Activated naive CD8-positive, alpha-beta T cell treated with anti-CD3 and anti-CD28 coated beads, Interleukin-2, amount 10 ng/mL, durations not matched to agents 7 days and 5 days (primary cell): ENCODE measurements at regions not wholly inside any gene's neighbourhood (a gene's known extent, or its start where the extent isn't known, plus 50 kb on each side); places are given as distances from the start of the nearest gene placed in this dataset.

ENCODE experiments used
- ATAC-seq: fragments of 150-1000 bp; cut with Tn5 transposase; one replicate; pipeline ENCODE4 v1.10.0; 2021; ENCODE audit warnings: low read depth, moderate library complexity
- POLR2A ChIA-PET: fragments of 350-600 bp; sonication (Branson Sonifier 250); formaldehyde crosslinking; loops from one replicate; lab custom pipeline; 2021; ENCODE audit warnings: antibody characterized with exemption; lab: Charles Lee
- DNase-seq: peaks from one replicate; pipeline ENCODE4 v3.0.0; 2021
- H3K27ac Mint-ChIP-seq: one replicate; pipeline ENCODE4 v1.8.0; 2022; ENCODE audit warnings: mild to moderate bottlenecking, mixed read lengths
- H3K27me3 Mint-ChIP-seq: one replicate; pipeline ENCODE4 v1.8.0; 2022; ENCODE audit warnings: mild to moderate bottlenecking, moderate library complexity, mixed read lengths
- H3K36me3 Mint-ChIP-seq: one replicate; pipeline ENCODE4 v1.8.0; 2021; ENCODE audit warnings: mild to moderate bottlenecking, mixed read lengths
- H3K4me1 Mint-ChIP-seq: one replicate; pipeline ENCODE4 v1.8.0; 2021; ENCODE audit warnings: mixed read lengths
- H3K4me3 Mint-ChIP-seq: one replicate; pipeline ENCODE4 v1.8.0; 2022; ENCODE audit warnings: mild to moderate bottlenecking, moderate library complexity, mixed read lengths
- H3K9me3 Mint-ChIP-seq: one replicate; pipeline ENCODE4 v1.8.0; 2021; ENCODE audit warnings: mixed read lengths

GRCh38 chr6:37110500-37111461 is 59.2 kb upstream of the PIM1 start:
- H3K9me3 Mint-ChIP-seq: no peaks in the 10 kb centered on the region
- peaks cover 2% of the 10 kb centered on the region for H3K27me3 Mint-ChIP-seq
- no peak for ATAC-seq
- H3K4me1 Mint-ChIP-seq: peaks cover 16% of the 10 kb centered on the region
- POLR2A ChIA-PET: no interaction called here
- no peak for DNase-seq
- no peak overlapping the region for H3K4me3 Mint-ChIP-seq
- no peaks in the 10 kb centered on the region for H3K36me3 Mint-ChIP-seq
- no peak overlapping the region for H3K27ac Mint-ChIP-seq

GRCh38 chr6:37113976-37114375 is 56.0 kb upstream of the PIM1 start:
- Mint-ChIP-seq H3K27ac (no peak overlapping the region), H3K9me3 (no peaks in the 10 kb centered on the region), H3K4me3 (no peak overlapping the region), H3K4me1 (peaks cover 8% of the 10 kb centered on the region), H3K27me3 (peaks cover 3% of the 10 kb centered on the region), H3K36me3 (no peaks in the 10 kb centered on the region)
- no peak for ATAC-seq
- DNase-seq: no peak
- POLR2A ChIA-PET: no interaction called here

DNA sequence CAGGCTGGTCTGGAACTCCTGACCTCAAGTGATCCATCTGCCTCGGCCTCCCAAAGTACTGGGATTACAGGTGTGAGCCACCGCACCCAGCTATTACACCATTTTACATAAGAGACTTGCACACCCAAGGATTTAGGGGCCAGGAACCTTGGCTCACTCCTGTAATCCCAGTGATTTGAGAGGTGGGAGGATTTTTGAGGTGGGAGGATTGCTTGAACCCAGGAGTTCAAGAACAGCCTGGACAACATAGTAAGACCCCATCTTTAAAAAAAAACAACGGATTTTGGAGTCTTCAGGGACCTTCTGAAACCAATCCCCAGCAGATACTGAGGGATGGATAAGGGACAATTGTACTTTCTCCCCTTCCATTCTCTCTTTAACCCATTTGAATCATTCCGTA is 55.3 kb upstream of the PIM1 start:
- ATAC-seq (no peak), DNase-seq (no peak)
- H3K4me1 Mint-ChIP-seq: peaks cover 8% of the 10 kb centered on the region
- H3K27ac Mint-ChIP-seq: no peak overlapping the region
- H3K4me3 Mint-ChIP-seq: no peak overlapping the region
- peaks cover 3% of the 10 kb centered on the region for H3K27me3 Mint-ChIP-seq
- no peaks in the 10 kb centered on the region for H3K9me3 Mint-ChIP-seq
- H3K36me3 Mint-ChIP-seq: no peaks in the 10 kb centered on the region
- POLR2A ChIA-PET: no interaction called here

- Mint-ChIP-seq H3K4me1 (peaks cover 5% of the 10 kb centered on the region), H3K4me3 (no peak overlapping the region)
Measured at GRCh38 chr6:37115236-37115895, 54.6 kb upstream of the PIM1 start.

DNA sequence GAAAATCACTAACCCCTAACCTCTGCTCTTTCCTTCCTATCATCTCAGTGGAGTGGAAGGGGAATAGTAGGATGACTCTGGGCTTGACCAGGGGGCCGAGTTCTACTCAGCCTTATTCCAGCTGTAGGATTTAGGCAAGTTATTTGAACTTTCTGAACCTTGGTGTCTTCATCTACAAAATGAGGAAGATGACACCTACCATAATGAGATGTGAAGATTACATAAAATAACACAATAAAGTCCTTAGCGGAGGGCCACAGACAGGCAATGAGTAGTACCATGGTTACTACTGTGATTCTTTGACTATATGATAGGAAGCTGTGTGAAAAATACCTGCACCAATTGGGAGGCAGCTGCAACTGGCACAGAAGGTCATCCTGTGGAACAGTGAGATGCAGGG is 53.6 kb upstream of the PIM1 start:
- no peak for DNase-seq
- peaks cover 3% of the 10 kb centered on the region for H3K27me3 Mint-ChIP-seq
- no peak overlapping the region for H3K4me3 Mint-ChIP-seq
- ATAC-seq: no peak
- H3K4me1 Mint-ChIP-seq: no peaks in the 10 kb centered on the region
- H3K9me3 Mint-ChIP-seq: no peaks in the 10 kb centered on the region
- H3K36me3 Mint-ChIP-seq: no peaks in the 10 kb centered on the region
- POLR2A ChIA-PET: no interaction called here
- no peak overlapping the region for H3K27ac Mint-ChIP-seq

More at GRCh38 chr6:37115236-37115895, 54.6 kb upstream of the PIM1 start:
- Mint-ChIP-seq H3K27me3 (peaks cover 3% of the 10 kb centered on the region), H3K27ac (no peak overlapping the region), H3K9me3 (no peaks in the 10 kb centered on the region), H3K36me3 (no peaks in the 10 kb centered on the region)
- ATAC-seq: no peak
- DNase-seq: no peak
- POLR2A ChIA-PET: no interaction called here

DNA sequence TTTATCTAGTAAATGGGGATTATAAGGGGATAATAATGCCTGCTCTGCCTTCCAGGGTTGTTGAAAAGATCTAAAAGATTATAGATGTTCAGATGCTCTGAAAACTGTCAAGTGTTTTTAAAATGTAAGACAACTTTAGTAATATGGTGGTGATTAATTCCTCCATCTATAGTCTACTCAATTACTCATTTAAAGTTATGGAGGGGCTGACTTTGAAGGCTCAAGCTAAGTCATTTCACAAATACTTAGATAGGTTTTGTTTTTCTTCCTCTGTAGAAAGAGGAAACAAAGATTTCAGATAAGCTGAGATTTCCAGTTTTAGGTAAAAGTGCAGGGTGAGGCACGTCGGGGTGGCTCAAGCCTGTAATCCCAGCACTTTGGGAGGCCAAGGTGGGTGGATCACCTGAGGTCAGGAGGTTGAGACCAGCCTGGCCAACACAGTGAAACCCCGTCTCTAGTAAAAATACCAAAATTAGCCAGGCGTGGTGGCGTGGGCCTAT is 50.5 kb upstream of the PIM1 start:
- H3K9me3 Mint-ChIP-seq: no peaks in the 10 kb centered on the region
- no peak overlapping the region for H3K4me3 Mint-ChIP-seq
- DNase-seq (no peak), ATAC-seq (no peak)
- POLR2A ChIA-PET: no interaction called here
- no peaks in the 10 kb centered on the region for H3K36me3 Mint-ChIP-seq
- H3K27ac Mint-ChIP-seq: no peak overlapping the region
- no peaks in the 10 kb centered on the region for H3K4me1 Mint-ChIP-seq
- peaks cover 5% of the 10 kb centered on the region for H3K27me3 Mint-ChIP-seq
